H9 (cell line): ENCODE measurements at regions not wholly inside any gene's neighbourhood (a gene's known extent, or its start where the extent isn't known, plus 50 kb on each side); places are given as distances from the start of the nearest gene placed in this dataset.

Experiments used
- DNase-seq: peaks from one replicate; pipeline ENCODE4 v3.0.0-alpha.2; 2017
- H2AFZ ChIP-seq: one replicate; pipeline ENCODE4 v1.6.1; 2013; ENCODE audit warnings: mild to moderate bottlenecking, low read length, control low read depth, moderate library complexity
- H2AK5ac ChIP-seq: 2 replicates; pipeline ENCODE4 v1.6.1; 2013; ENCODE audit warnings: low read length, control low read depth, mixed read lengths; ENCODE audit not compliant: insufficient read length
- H2BK120ac ChIP-seq: one replicate; pipeline ENCODE4 v1.6.1; 2013; ENCODE audit warnings: low read depth, mild to moderate bottlenecking, low read length, control low read depth, inconsistent platforms; ENCODE audit not compliant: poor library complexity, severe bottlenecking
- H2BK12ac ChIP-seq: 2 replicates; pipeline ENCODE4 v1.6.1; 2013; ENCODE audit warnings: low read length, control low read depth, mixed read lengths, low read depth; ENCODE audit not compliant: insufficient read length
- H2BK15ac ChIP-seq: 2 replicates; pipeline ENCODE4 v1.6.1; 2013; ENCODE audit warnings: low read depth, low read length, control low read depth
- H2BK20ac ChIP-seq: one replicate; pipeline ENCODE4 v1.6.1; 2013; ENCODE audit warnings: low read depth, mild to moderate bottlenecking, low read length, control low read depth, inconsistent platforms; ENCODE audit not compliant: poor library complexity, severe bottlenecking
- H2BK5ac ChIP-seq: 2 replicates; pipeline ENCODE4 v1.6.1; 2013; ENCODE audit warnings: low read length, control low read depth, mixed read lengths; ENCODE audit not compliant: insufficient read length
- H3K14ac ChIP-seq: 2 replicates; pipeline ENCODE4 v1.6.1; 2013; ENCODE audit warnings: low read length, control low read depth; ENCODE audit not compliant: insufficient read depth
- H3K18ac ChIP-seq: 2 replicates; pipeline ENCODE4 v1.6.1; 2013; ENCODE audit warnings: low read depth, mild to moderate bottlenecking, mixed read lengths, low read length, control low read depth; ENCODE audit not compliant: insufficient read length
- H3K23ac ChIP-seq: 2 replicates; pipeline ENCODE4 v1.6.1; 2013; ENCODE audit warnings: low read length, control low read depth, mixed read lengths, low read depth; ENCODE audit not compliant: insufficient read length
- H3K23me2 ChIP-seq: 2 replicates; pipeline ENCODE4 v1.6.1; 2013; ENCODE audit warnings: low read depth, mild to moderate bottlenecking, mixed read lengths, low read length, control low read depth; ENCODE audit not compliant: insufficient read length, poor library complexity, severe bottlenecking
- H3K27ac ChIP-seq: 2 replicates; pipeline ENCODE4 v1.5.1; 2013; ENCODE audit warnings: low read length, control low read depth, mixed read lengths, low read depth; ENCODE audit not compliant: insufficient read length
- H3K27me3 ChIP-seq: 2 replicates; pipeline ENCODE4 v1.6.1; 2013; ENCODE audit warnings: low read length, control low read depth, inconsistent platforms; ENCODE audit not compliant: insufficient read depth
- H3K4ac ChIP-seq: 2 replicates; pipeline ENCODE4 v1.6.1; 2013; ENCODE audit warnings: low read depth, mild to moderate bottlenecking, control low read depth, inconsistent platforms, low read length, moderate library complexity
- H3K4me1 ChIP-seq: 2 replicates; pipeline ENCODE4 v1.6.1; 2013; ENCODE audit warnings: low read length, control low read depth, inconsistent platforms; ENCODE audit not compliant: insufficient read depth
- H3K4me2 ChIP-seq: 2 replicates; pipeline ENCODE4 v1.6.1; 2013; ENCODE audit warnings: low read length, control low read depth, mixed read lengths; ENCODE audit not compliant: insufficient read length, insufficient read depth
- H3K56ac ChIP-seq: 2 replicates; pipeline ENCODE4 v1.6.1; 2013; ENCODE audit warnings: low read depth, mild to moderate bottlenecking, mixed read lengths, low read length, control low read depth; ENCODE audit not compliant: insufficient read length
- H3K79me1 ChIP-seq: 2 replicates; pipeline ENCODE4 v1.6.1; 2013; ENCODE audit warnings: low read depth, mild to moderate bottlenecking, moderate library complexity, low read length, control low read depth, inconsistent platforms; ENCODE audit not compliant: insufficient read depth, poor library complexity, severe bottlenecking
- H3K79me2 ChIP-seq: 2 replicates; pipeline ENCODE4 v1.6.1; 2013; ENCODE audit warnings: low read length, control low read depth, inconsistent platforms; ENCODE audit not compliant: insufficient read depth
- H3K9ac ChIP-seq: 2 replicates; pipeline ENCODE4 v1.6.1; 2013; ENCODE audit warnings: low read length, control low read depth, mixed read lengths; ENCODE audit not compliant: insufficient read length; ENCODE audit errors: extremely low read depth
- H3K9me3 ChIP-seq: one replicate; pipeline ENCODE4 v1.6.1; 2013; ENCODE audit warnings: low read depth, low read length, inconsistent platforms; ENCODE audit not compliant: control insufficient read depth
- H3T11ph ChIP-seq: one replicate; pipeline ENCODE4 v1.6.1; 2013; ENCODE audit warnings: mild to moderate bottlenecking, low read length, control low read depth, inconsistent platforms
- H4K20me1 ChIP-seq: one replicate; pipeline ENCODE4 v1.6.1; 2013; ENCODE audit not compliant: control insufficient read depth, insufficient read length, insufficient read depth
- H4K5ac ChIP-seq: 2 replicates; pipeline ENCODE4 v1.6.1; 2013; ENCODE audit warnings: low read depth, mild to moderate bottlenecking, mixed read lengths, low read length, control low read depth; ENCODE audit not compliant: insufficient read length
- H4K8ac ChIP-seq: replicated peaks from 2 replicates; pipeline ENCODE4 v1.6.1; 2013; ENCODE audit warnings: low read length, control low read depth, mixed read lengths, low read depth; ENCODE audit not compliant: insufficient read length
- H4K91ac ChIP-seq: 2 replicates; pipeline ENCODE4 v1.6.1; 2013; ENCODE audit warnings: low read depth, mild to moderate bottlenecking, moderate library complexity, mixed read lengths, low read length, control low read depth; ENCODE audit not compliant: insufficient read length
- H3K27ac Mint-ChIP-seq, 3 experiments: 2 replicates in 2 of 3; 3 replicates in 1 of 3; pipeline ENCODE4 v1.8.0; 2020 to 2021; ENCODE audit warnings: mixed read lengths in 3 of 3, mild to moderate bottlenecking in 1 of 3, moderate library complexity in 1 of 3
- H3K27me3 Mint-ChIP-seq: 2 replicates; pipeline ENCODE4 v1.8.0; 2021; ENCODE audit warnings: low read depth, mild to moderate bottlenecking, moderate library complexity, mixed read lengths
- H3K36me3 Mint-ChIP-seq, 3 experiments: 2 replicates in 2 of 3; 3 replicates in 1 of 3; pipeline ENCODE4 v1.8.0; 2020 to 2021; ENCODE audit warnings: low read depth in 3 of 3, mixed read lengths in 3 of 3; ENCODE audit not compliant: insufficient read depth in 1 of 3
- H3K4me1 Mint-ChIP-seq, 2 experiments: 2 replicates each; pipeline ENCODE4 v1.8.0; 2020; ENCODE audit warnings: mixed read lengths in 2 of 2
- H3K4me3 Mint-ChIP-seq, 2 experiments: 2 replicates in 1 of 2; 3 replicates in 1 of 2; pipeline ENCODE4 v1.8.0; 2020 to 2021; ENCODE audit warnings: mild to moderate bottlenecking in 2 of 2, mixed read lengths in 2 of 2, moderate library complexity in 1 of 2
- H3K9me3 Mint-ChIP-seq, 2 experiments: 2 replicates in 1 of 2; 3 replicates in 1 of 2; pipeline ENCODE4 v1.8.0; 2020; ENCODE audit warnings: mild to moderate bottlenecking in 2 of 2, mixed read lengths in 2 of 2, moderate library complexity in 1 of 2
- TF ChIP-seq, protein P1 (sequence below): fragments of 200-600 bp; sonication (generic); conservative IDR thresholded peaks from 3 replicates; pipeline ENCODE4 v1.8.0; 2021; ENCODE audit warnings: antibody characterized with exemption, mild to moderate bottlenecking

GRCh38 chrX:33908074-33908473, 224.0 kb downstream of the FAM47A start:
- no peak overlapping the region for H2BK20ac ChIP-seq
- H2BK120ac ChIP-seq: no peak overlapping the region
- no peak overlapping the region for H3K18ac ChIP-seq
- H2AK5ac ChIP-seq: no peak overlapping the region
- H3K27ac ChIP-seq: no peak overlapping the region
- no peaks in the 10 kb centered on the region for H4K20me1 ChIP-seq
- H2BK12ac ChIP-seq: no peak overlapping the region
- DNase-seq: no peak
- no peaks in the 10 kb centered on the region for H3K27me3 ChIP-seq
- no peak overlapping the region for H2AFZ ChIP-seq
- no peaks in the 10 kb centered on the region for H3K79me2 ChIP-seq
- Mint-ChIP-seq H3K4me1 (peaks cover 58 to 61% of the 10 kb centered on the region in 2 experiments), H3K27me3 (peaks cover 14% of the 10 kb centered on the region), H3K9me3 (peaks cover 33 to 60% of the 10 kb centered on the region in 2 experiments), H3K27ac (0 out of 7 replicates have a peak overlapping the region, but pooled peaks of 1 of the 3 experiments have one; percentile 40), H3K36me3 (peaks cover 7 to 24% (median 13%) of the 10 kb centered on the region in 3 experiments), H3K4me3 (no peak overlapping the region; a peak in 1 of 5 replicates)
- no peak overlapping the region for H3K9ac ChIP-seq
- H3K23ac ChIP-seq: no peak overlapping the region
- no peak overlapping the region for H4K8ac ChIP-seq
- no peak overlapping the region for H3K56ac ChIP-seq
- no peak overlapping the region for H4K5ac ChIP-seq
- no peak overlapping the region for H3K4me2 ChIP-seq
- H4K91ac ChIP-seq: no peak overlapping the region
- TF ChIP-seq, protein P1, sequence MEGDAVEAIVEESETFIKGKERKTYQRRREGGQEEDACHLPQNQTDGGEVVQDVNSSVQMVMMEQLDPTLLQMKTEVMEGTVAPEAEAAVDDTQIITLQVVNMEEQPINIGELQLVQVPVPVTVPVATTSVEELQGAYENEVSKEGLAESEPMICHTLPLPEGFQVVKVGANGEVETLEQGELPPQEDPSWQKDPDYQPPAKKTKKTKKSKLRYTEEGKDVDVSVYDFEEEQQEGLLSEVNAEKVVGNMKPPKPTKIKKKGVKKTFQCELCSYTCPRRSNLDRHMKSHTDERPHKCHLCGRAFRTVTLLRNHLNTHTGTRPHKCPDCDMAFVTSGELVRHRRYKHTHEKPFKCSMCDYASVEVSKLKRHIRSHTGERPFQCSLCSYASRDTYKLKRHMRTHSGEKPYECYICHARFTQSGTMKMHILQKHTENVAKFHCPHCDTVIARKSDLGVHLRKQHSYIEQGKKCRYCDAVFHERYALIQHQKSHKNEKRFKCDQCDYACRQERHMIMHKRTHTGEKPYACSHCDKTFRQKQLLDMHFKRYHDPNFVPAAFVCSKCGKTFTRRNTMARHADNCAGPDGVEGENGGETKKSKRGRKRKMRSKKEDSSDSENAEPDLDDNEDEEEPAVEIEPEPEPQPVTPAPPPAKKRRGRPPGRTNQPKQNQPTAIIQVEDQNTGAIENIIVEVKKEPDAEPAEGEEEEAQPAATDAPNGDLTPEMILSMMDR: no peak
- no peaks in the 10 kb centered on the region for H3K79me1 ChIP-seq
- no peaks in the 10 kb centered on the region for H3K9me3 ChIP-seq
- H3K23me2 ChIP-seq: no peaks in the 10 kb centered on the region
- H3T11ph ChIP-seq: no peak overlapping the region
- H2BK5ac ChIP-seq: no peak overlapping the region
- H3K4ac ChIP-seq: no peak overlapping the region
- no peak overlapping the region for H2BK15ac ChIP-seq
- no peak overlapping the region for H3K14ac ChIP-seq
- H3K4me1 ChIP-seq: no peaks in the 10 kb centered on the region; the same call in 1 of the 2 replicates
